ENCODE measurements at regions not wholly inside any gene's neighbourhood (a gene's known extent, or its start where the extent isn't known, plus 50 kb on each side); places are given as distances from the start of the nearest gene placed in this dataset.

DNA sequence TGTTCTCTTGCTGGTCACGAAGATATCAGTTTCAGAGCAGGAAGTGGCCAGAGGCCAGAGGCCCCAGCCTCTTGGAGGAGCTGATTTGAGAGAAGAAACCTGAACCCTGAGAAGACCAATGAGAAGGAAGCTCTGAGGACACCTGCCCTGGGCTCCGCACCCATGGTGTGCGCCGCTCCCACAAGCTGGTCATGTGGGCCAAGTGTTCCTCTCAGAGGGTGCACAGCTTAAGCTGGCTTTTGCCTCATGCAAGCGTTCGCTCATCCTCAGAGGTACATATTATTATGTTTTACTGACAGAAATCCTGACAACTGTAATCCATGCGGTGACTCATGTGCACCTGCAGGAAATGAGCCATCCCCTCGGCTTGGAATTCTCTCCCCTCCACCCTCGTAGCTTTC lies 316.1 kb upstream of the MYT1L start:
- no peak overlapping the region for H3K27ac ChIP-seq (ENCODE audit: low read depth in 2 of 2, low read length in 1 of 2)
- ChIA-PET POLR2A (no interaction called here), CTCF (interaction anchor here (0.6 to 1.6 kb wide), 2 partner anchors 29 to 737 kb away, joined by 3 read pairs; no protein-coding TSS in a partner anchor)
- no peaks in the 10 kb centered on the region for H3K27me3 ChIP-seq (ENCODE audit: insufficient read depth)
- TF ChIP-seq FOXJ3 (CRISPR knock-in tag; IDR thresholded peaks at IDR 0.05): no peak
- TF ChIP-seq NFIC (IDR thresholded peaks at IDR 0.05; ENCODE audit: borderline replicate concordance): no peak
- TF ChIP-seq GABPA (IDR thresholded peaks at IDR 0.05; ENCODE audit: low read depth): no peak
- TF ChIP-seq NRF1 (IDR thresholded peaks at IDR 0.05; ENCODE audit: low read depth, low read length): no peak
- TF ChIP-seq TAF1 (IDR thresholded peaks at IDR 0.05; ENCODE audit: borderline replicate concordance, low read depth, low read length): no peak
- TF ChIP-seq, protein P1, sequence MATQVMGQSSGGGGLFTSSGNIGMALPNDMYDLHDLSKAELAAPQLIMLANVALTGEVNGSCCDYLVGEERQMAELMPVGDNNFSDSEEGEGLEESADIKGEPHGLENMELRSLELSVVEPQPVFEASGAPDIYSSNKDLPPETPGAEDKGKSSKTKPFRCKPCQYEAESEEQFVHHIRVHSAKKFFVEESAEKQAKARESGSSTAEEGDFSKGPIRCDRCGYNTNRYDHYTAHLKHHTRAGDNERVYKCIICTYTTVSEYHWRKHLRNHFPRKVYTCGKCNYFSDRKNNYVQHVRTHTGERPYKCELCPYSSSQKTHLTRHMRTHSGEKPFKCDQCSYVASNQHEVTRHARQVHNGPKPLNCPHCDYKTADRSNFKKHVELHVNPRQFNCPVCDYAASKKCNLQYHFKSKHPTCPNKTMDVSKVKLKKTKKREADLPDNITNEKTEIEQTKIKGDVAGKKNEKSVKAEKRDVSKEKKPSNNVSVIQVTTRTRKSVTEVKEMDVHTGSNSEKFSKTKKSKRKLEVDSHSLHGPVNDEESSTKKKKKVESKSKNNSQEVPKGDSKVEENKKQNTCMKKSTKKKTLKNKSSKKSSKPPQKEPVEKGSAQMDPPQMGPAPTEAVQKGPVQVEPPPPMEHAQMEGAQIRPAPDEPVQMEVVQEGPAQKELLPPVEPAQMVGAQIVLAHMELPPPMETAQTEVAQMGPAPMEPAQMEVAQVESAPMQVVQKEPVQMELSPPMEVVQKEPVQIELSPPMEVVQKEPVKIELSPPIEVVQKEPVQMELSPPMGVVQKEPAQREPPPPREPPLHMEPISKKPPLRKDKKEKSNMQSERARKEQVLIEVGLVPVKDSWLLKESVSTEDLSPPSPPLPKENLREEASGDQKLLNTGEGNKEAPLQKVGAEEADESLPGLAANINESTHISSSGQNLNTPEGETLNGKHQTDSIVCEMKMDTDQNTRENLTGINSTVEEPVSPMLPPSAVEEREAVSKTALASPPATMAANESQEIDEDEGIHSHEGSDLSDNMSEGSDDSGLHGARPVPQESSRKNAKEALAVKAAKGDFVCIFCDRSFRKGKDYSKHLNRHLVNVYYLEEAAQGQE (IDR thresholded peaks at IDR 0.05; ENCODE audit: low read depth, low read length): no peak
- no peak for TF ChIP-seq GATA2 (CRISPR knock-in tag; IDR thresholded peaks at IDR 0.05)
- no peak for TF ChIP-seq MXI1 (IDR thresholded peaks at IDR 0.05; ENCODE audit: low read depth, low read length)
- TF ChIP-seq, protein P2, sequence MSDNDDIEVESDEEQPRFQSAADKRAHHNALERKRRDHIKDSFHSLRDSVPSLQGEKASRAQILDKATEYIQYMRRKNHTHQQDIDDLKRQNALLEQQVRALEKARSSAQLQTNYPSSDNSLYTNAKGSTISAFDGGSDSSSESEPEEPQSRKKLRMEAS (IDR thresholded peaks at IDR 0.05; ENCODE audit: low read depth): no peak
- TF ChIP-seq SMC3 (IDR thresholded peaks at IDR 0.05; ENCODE audit: low read depth, low read length): no peak
- no peak for TF ChIP-seq MEF2A (IDR thresholded peaks at IDR 0.05; ENCODE audit: borderline replicate concordance, low read depth)
- no peak for TF ChIP-seq EZH2phosphoT487 (IDR thresholded peaks at IDR 0.05; ENCODE audit: borderline replicate concordance, low read depth)
- TF ChIP-seq, protein P3, sequence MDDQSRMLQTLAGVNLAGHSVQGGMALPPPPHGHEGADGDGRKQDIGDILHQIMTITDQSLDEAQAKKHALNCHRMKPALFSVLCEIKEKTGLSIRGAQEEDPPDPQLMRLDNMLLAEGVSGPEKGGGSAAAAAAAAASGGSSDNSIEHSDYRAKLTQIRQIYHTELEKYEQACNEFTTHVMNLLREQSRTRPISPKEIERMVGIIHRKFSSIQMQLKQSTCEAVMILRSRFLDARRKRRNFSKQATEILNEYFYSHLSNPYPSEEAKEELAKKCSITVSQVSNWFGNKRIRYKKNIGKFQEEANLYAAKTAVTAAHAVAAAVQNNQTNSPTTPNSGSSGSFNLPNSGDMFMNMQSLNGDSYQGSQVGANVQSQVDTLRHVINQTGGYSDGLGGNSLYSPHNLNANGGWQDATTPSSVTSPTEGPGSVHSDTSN (IDR thresholded peaks at IDR 0.05): no peak
- no peak for TF ChIP-seq RCOR1 (IDR thresholded peaks at IDR 0.05; ENCODE audit: low read length)
- TF ChIP-seq ELF1 (IDR thresholded peaks at IDR 0.05): no peak
- no peak for TF ChIP-seq FOXM1 (IDR thresholded peaks at IDR 0.05; ENCODE audit: low read depth)
- TF ChIP-seq RFX5 (IDR thresholded peaks at IDR 0.05; ENCODE audit: low read length): no peak
- no peak for TF ChIP-seq TEAD4 (IDR thresholded peaks at IDR 0.05; ENCODE audit: borderline replicate concordance, insufficient read depth)
- TF ChIP-seq, protein P4, sequence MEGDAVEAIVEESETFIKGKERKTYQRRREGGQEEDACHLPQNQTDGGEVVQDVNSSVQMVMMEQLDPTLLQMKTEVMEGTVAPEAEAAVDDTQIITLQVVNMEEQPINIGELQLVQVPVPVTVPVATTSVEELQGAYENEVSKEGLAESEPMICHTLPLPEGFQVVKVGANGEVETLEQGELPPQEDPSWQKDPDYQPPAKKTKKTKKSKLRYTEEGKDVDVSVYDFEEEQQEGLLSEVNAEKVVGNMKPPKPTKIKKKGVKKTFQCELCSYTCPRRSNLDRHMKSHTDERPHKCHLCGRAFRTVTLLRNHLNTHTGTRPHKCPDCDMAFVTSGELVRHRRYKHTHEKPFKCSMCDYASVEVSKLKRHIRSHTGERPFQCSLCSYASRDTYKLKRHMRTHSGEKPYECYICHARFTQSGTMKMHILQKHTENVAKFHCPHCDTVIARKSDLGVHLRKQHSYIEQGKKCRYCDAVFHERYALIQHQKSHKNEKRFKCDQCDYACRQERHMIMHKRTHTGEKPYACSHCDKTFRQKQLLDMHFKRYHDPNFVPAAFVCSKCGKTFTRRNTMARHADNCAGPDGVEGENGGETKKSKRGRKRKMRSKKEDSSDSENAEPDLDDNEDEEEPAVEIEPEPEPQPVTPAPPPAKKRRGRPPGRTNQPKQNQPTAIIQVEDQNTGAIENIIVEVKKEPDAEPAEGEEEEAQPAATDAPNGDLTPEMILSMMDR (IDR thresholded peaks at IDR 0.05): no peak
- H3K4me3 ChIP-seq (ENCODE audit: low read depth in 2 of 2, low read length in 1 of 2): no peak overlapping the region
- no peaks in the 10 kb centered on the region; a peak in 1 of 4 replicates for H3K4me1 ChIP-seq (ENCODE audit: control insufficient read depth in 1 of 2, insufficient read depth in 2 of 2, low read depth in 1 of 2, low read length in 1 of 2)
- 61% methylated on average over 9 of the region's 9 CpGs for WGBS (ENCODE audit: low lambda C conversion rate)
- H3K36me3 ChIP-seq (replicated peaks in 1 of 2; ENCODE audit: control insufficient read depth in 1 of 2, insufficient read depth in 2 of 2, low read length in 1 of 2): no peaks in the 10 kb centered on the region
- DNase-seq: peak; percentile 17
- H3K79me2 ChIP-seq (ENCODE audit: insufficient read depth): no peaks in the 10 kb centered on the region
- no peak overlapping the region for H3K4me2 ChIP-seq
- H3F3A ChIP-seq (replicated peaks; ENCODE audit: insufficient read depth): no peaks in the 10 kb centered on the region
- H4K20me1 ChIP-seq (ENCODE audit: insufficient read depth): no peaks in the 10 kb centered on the region
- no peaks in the 10 kb centered on the region for H3K9me2 ChIP-seq
- no peak overlapping the region for H3K9ac ChIP-seq
- no peak overlapping the region for H2AFZ ChIP-seq (ENCODE audit: low read depth)
- peaks cover 3% of the 10 kb centered on the region; the same call in 1 of the 2 replicates for H3K9me3 ChIP-seq
